ENCODE measurements at regions not wholly inside any gene's neighbourhood (a gene's known extent, or its start where the extent isn't known, plus 50 kb on each side); places are given as distances from the start of the nearest gene placed in this dataset.

DNA sequence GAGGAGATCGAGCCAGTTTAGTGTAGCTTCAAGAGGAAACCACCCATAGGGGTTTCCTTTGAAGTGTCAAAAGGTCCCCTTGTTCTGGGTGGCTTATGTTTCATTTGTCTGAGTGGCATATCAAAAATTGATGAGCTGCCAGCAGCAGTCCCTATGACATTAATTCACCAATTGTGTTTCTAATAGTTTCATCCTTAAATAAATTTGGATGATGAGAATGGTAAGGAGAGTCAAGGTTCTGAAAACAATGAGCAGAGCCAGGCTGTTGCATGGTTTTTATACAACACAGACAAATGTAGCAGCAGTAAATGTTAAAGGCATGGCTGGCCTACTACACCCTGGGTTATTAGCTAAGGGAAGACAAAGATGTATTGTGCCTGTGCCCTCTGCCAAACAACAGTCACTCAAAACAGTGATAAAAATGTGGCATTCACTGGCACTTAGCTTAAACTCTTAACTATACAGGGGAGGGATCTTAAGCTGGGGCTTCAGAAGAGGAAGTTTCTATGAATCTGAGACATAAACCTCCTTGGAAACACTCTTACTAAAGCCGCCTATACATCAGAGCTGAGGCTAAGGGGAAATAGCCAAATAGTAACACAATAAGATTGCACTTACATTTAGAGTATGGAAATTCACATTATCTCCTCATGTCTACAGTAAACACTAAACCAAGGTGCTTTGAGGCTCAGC, 200.5 kb downstream of the POU4F1 start:
- no peak overlapping the region for H3K4me3 ChIP-seq (replicated peaks; ENCODE audit: low read depth, low read length)
- DNase-seq (ENCODE audit: extremely low read depth, insufficient read length): no peak
- no peaks in the 10 kb centered on the region for H3K36me3 ChIP-seq (ENCODE audit: control insufficient read depth, insufficient read depth, low read length)
- H3K27me3 ChIP-seq (replicated peaks; ENCODE audit: control insufficient read depth, insufficient read depth, low read length): no peaks in the 10 kb centered on the region
- TF ChIP-seq, protein P1, sequence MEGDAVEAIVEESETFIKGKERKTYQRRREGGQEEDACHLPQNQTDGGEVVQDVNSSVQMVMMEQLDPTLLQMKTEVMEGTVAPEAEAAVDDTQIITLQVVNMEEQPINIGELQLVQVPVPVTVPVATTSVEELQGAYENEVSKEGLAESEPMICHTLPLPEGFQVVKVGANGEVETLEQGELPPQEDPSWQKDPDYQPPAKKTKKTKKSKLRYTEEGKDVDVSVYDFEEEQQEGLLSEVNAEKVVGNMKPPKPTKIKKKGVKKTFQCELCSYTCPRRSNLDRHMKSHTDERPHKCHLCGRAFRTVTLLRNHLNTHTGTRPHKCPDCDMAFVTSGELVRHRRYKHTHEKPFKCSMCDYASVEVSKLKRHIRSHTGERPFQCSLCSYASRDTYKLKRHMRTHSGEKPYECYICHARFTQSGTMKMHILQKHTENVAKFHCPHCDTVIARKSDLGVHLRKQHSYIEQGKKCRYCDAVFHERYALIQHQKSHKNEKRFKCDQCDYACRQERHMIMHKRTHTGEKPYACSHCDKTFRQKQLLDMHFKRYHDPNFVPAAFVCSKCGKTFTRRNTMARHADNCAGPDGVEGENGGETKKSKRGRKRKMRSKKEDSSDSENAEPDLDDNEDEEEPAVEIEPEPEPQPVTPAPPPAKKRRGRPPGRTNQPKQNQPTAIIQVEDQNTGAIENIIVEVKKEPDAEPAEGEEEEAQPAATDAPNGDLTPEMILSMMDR (IDR thresholded peaks at IDR 0.05; ENCODE audit: insufficient read depth, low read length, poor library complexity, severe bottlenecking): no peak

DNA sequence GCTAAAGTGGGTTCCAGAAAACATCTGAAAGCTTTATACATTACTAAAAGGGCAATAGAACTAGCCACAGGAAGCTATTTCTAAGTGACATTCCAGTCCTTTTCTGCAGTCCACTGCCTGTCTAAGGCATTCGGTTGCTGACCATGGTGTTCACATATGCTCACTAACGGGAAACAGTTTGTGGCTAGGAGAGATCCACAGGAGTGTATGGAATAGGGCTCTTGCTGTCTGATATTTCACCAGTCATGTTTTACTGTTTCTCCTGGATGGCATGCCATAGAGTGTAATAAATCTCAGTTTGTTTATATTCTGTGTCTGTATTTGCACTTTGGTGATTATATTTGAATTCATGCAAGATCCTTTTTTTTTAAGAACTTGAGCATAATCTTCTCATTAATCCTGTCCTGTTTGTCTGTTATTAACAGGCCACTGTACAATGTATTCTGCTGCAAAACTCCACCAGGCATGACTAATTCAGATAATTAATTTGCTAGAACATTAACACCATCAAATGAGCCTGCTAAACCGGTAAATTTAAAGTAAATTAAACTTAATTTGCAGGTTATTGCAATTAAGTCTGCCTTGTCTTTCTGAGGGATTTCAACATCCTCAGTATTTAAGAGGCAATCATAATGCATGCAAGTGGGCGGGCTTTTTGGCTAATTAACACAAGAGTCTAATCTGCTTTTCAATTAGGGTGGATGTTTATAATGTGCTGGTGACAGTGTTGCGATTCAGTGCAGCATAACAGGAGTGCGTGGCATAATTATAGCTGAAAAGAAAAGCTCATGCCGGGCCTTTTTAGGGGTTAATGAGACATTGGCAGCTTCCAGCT, 201.3 kb downstream of the POU4F1 start:
- TF ChIP-seq, protein P1 (IDR thresholded peaks at IDR 0.05; ENCODE audit: insufficient read depth, low read length, poor library complexity, severe bottlenecking): no peak
- no peaks in the 10 kb centered on the region for H3K36me3 ChIP-seq (ENCODE audit: control insufficient read depth, insufficient read depth, low read length)
- no peaks in the 10 kb centered on the region for H3K27me3 ChIP-seq (replicated peaks; ENCODE audit: control insufficient read depth, insufficient read depth, low read length)
- H3K4me3 ChIP-seq (replicated peaks; ENCODE audit: low read depth, low read length): no peak overlapping the region
- no peak for DNase-seq (ENCODE audit: extremely low read depth, insufficient read length)

- TF ChIP-seq, protein P1 (IDR thresholded peaks at IDR 0.05; ENCODE audit: insufficient read depth, low read length, poor library complexity, severe bottlenecking): no peak
- DNase-seq (ENCODE audit: extremely low read depth, insufficient read length): peak; percentile 19
- Histone ChIP-seq H3K36me3 (ENCODE audit: control insufficient read depth, insufficient read depth, low read length) (no peaks in the 10 kb centered on the region), H3K4me3 (replicated peaks; ENCODE audit: low read depth, low read length) (no peak overlapping the region), H3K27me3 (replicated peaks; ENCODE audit: control insufficient read depth, insufficient read depth, low read length) (no peaks in the 10 kb centered on the region)
Observed at GRCh38 chr13:78398743-78399410, 204.5 kb downstream of the POU4F1 start.

DNA sequence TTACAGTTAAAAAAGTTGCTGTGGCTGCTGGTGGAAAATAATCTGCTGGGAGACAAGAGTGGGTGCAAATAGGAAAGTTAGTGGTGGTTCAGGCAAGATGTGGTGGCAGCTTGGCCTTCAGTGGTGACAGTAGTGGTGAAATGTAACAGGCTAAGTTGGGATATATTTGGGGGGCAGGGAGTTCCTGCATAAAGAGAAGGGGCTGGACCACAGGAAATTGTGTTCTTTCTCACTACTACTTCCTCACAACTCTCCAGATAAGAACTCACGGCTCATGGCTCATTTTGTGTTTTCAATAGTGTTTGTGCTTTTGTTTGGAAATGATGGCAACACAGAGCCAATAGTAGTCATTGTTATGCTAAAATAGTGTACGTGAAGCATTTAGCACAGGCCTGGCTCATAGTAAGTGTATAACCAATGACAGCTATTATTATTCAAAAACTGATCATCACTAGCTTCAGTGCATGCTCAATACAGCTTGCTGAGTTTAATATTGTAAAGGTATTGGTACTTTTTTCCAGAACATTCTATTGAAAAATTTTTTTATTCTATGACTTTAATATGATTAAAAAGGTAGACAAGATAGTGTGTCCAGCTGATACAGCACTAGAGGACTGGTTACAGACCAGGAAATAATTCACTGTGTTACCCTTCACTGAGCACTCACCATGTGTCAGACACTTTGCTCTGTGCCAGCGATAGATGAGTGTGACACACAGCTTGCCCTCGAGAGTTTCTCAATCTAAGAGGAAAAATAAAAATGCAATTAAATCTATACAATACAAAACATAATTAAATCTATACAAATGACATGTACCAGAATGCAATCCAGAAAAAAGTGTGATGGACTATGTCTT, 209.8 kb downstream of the POU4F1 start:
- H3K4me3 ChIP-seq (replicated peaks; ENCODE audit: low read depth, low read length): no peak overlapping the region
- DNase-seq (ENCODE audit: extremely low read depth, insufficient read length): no peak
- no peaks in the 10 kb centered on the region for H3K36me3 ChIP-seq (ENCODE audit: control insufficient read depth, insufficient read depth, low read length)
- TF ChIP-seq, protein P1 (IDR thresholded peaks at IDR 0.05; ENCODE audit: insufficient read depth, low read length, poor library complexity, severe bottlenecking): no peak
- H3K27me3 ChIP-seq (replicated peaks; ENCODE audit: control insufficient read depth, insufficient read depth, low read length): no peaks in the 10 kb centered on the region

DNA sequence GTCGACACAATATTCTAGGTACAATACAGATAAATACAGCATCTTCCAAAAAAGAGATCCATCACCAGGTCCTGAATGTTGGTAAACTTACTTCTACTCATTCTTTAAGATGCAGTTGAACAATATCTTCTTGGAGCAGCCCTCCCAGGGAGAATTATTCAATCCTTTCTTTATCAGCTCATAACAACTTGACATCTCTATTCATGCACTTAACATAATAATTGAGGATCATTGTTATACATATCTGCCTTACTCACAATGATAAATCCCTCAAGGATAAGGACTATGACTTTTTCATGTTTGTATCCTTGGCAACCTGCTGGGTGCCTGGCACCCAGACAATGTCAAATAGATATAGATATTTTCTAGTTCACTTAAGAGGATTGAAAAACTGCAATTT, 219.5 kb downstream of the POU4F1 start:
- TF ChIP-seq, protein P1 (IDR thresholded peaks at IDR 0.05; ENCODE audit: insufficient read depth, low read length, poor library complexity, severe bottlenecking): no peak
- Histone ChIP-seq H3K4me3 (replicated peaks; ENCODE audit: low read depth, low read length) (no peak overlapping the region), H3K36me3 (ENCODE audit: control insufficient read depth, insufficient read depth, low read length) (no peaks in the 10 kb centered on the region), H3K27me3 (replicated peaks; ENCODE audit: control insufficient read depth, insufficient read depth, low read length) (no peaks in the 10 kb centered on the region)
- no peak for DNase-seq (ENCODE audit: extremely low read depth, insufficient read length)
